ENCODE measurements at regions not wholly inside any gene's neighbourhood (a gene's known extent, or its start where the extent isn't known, plus 50 kb on each side); places are given as distances from the start of the nearest gene placed in this dataset.

DNA sequence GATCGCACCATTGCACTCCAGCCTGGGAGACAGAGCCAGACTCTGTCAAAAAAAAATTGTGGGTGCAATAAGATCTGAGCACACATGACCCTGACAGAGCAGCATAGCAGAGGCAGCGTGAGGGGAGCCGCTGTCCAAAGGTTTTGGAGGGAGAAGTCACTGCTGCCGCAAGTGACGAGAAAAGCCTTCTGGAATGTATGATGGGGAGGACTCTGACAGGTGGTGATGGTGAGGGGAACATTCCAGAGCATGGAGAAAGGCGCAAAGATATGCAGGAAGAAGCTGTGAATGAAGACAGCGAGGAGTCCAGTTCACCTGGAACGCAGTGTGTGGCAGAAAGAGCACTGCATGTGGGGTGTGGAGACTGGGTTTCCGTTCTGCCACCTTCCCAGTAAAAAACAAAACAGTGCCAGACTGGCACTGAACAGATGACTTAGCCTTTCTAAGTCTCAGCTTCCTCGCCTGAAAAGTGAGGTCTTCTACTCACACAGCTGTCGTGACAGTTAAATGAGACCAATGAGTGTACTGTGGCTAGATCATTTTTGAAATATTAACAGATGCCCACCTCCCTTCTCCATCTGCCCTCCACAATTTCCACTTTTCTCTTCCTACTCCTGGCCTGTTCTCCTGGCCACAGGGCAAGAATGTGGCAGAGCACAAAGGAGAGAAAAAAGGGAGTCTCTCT lies 53.4 kb upstream of the PTHLH start:
- TF ChIP-seq POLR2A (IDR thresholded peaks at IDR 0.05; ENCODE audit: low read depth, low read length) (no peak), POLR2AphosphoS5 (IDR thresholded peaks at IDR 0.05; ENCODE audit: low read depth, low read length) (no peak), TAF1 (IDR thresholded peaks at IDR 0.05; ENCODE audit: borderline replicate concordance, low read depth, low read length) (no peak)
